CD14-positive monocyte (primary cell): ENCODE measurements at regions not wholly inside any gene's neighbourhood (a gene's known extent, or its start where the extent isn't known, plus 50 kb on each side); places are given as distances from the start of the nearest gene placed in this dataset.

ENCODE experiments used
- DNase-seq, 3 donors: peaks; one replicate each; pipeline ENCODE4 v3.0.0-alpha.2; 2011 to 2022
- H2AFZ ChIP-seq: 2 replicates; pipeline ENCODE4 v1.6.0; 2012; ENCODE audit warnings: mild to moderate bottlenecking, low read depth, low read length, inconsistent platforms; ENCODE audit not compliant: insufficient read depth, poor library complexity, severe bottlenecking
- H3K27ac ChIP-seq, 2 donors: 1 replicate in 1 of 2; 2 replicates in 1 of 2; pipeline ENCODE4 v1.5.1; 2012 to 2013; ENCODE audit warnings: low read length in 2 of 2, control low read depth in 1 of 2, inconsistent platforms in 1 of 2, low read depth in 1 of 2, mild to moderate bottlenecking in 1 of 2
- H3K27me3 ChIP-seq, 2 donors: one replicate each; pipeline versions ENCODE4 v1.6.0 to v1.6.1; 2011 to 2013; ENCODE audit warnings: low read length in 2 of 2; ENCODE audit not compliant: control insufficient read depth in 2 of 2, insufficient read depth in 2 of 2
- H3K36me3 ChIP-seq, 2 donors: replicated peaks in 1 of 2; 1 replicate in 1 of 2; 2 replicates in 1 of 2; pipeline versions ENCODE4 v1.5.1 to v1.6.1; 2012 to 2013; ENCODE audit warnings: low read length in 2 of 2, control low read depth in 1 of 2, inconsistent platforms in 1 of 2, mild to moderate bottlenecking in 1 of 2; ENCODE audit not compliant: insufficient read depth in 2 of 2, control insufficient read depth in 1 of 2
- H3K4me1 ChIP-seq, 2 donors: 1 replicate in 1 of 2; 2 replicates in 1 of 2; pipeline versions ENCODE4 v1.5.1 to v1.6.1; 2012 to 2013; ENCODE audit warnings: low read length in 2 of 2, control low read depth in 1 of 2, inconsistent platforms in 1 of 2, mild to moderate bottlenecking in 1 of 2, moderate library complexity in 1 of 2; ENCODE audit not compliant: insufficient read depth in 2 of 2, control insufficient read depth in 1 of 2
- H3K4me2 ChIP-seq: replicated peaks from 2 replicates; pipeline ENCODE3; 2012; ENCODE audit warnings: low read length, moderate library complexity, mild to moderate bottlenecking; ENCODE audit not compliant: poor library complexity, severe bottlenecking; ENCODE audit errors: extremely low read depth
- H3K4me3 ChIP-seq, 3 experiments: fragments of 200-600 bp in 1 of 3; sonication (generic) in 1 of 3; replicated peaks in 1 of 3; 1 replicate in 2 of 3; 2 replicates in 1 of 3; pipeline ENCODE4 v1.5.1; 2011 to 2013; ENCODE audit warnings: low read length in 3 of 3, mild to moderate bottlenecking in 3 of 3, control low read depth in 2 of 3, low read depth in 2 of 3, inconsistent platforms in 1 of 3, moderate library complexity in 1 of 3
- H3K79me2 ChIP-seq: 2 replicates; pipeline ENCODE4 v1.6.0; 2012; ENCODE audit warnings: mild to moderate bottlenecking, control low read depth, inconsistent platforms, low read length, moderate library complexity; ENCODE audit not compliant: insufficient read depth
- H3K9ac ChIP-seq: 2 replicates; pipeline ENCODE4 v1.6.0; 2017; ENCODE audit warnings: low read length, mild to moderate bottlenecking; ENCODE audit not compliant: insufficient read depth, poor library complexity, severe bottlenecking
- H3K9me3 ChIP-seq, 2 donors: replicated peaks in 1 of 2; 1 replicate in 1 of 2; 2 replicates in 1 of 2; pipeline versions ENCODE4 v1.5.1 to v1.6.1; 2012 to 2013; ENCODE audit warnings: low read length in 2 of 2, control low read depth in 1 of 2; ENCODE audit not compliant: control insufficient read depth in 1 of 2, insufficient read depth in 1 of 2
- H4K20me1 ChIP-seq: 2 replicates; pipeline ENCODE4 v1.6.0; 2012; ENCODE audit warnings: mild to moderate bottlenecking, low read length, control low read depth, moderate library complexity; ENCODE audit not compliant: insufficient read depth
- H3K27ac Mint-ChIP-seq, 7 donors: one replicate each; pipeline ENCODE4 v1.8.0; 2020; ENCODE audit warnings: mild to moderate bottlenecking in 7 of 7, mixed read lengths in 7 of 7, moderate library complexity in 6 of 7, inconsistent platforms in 2 of 7
- H3K27me3 Mint-ChIP-seq, 3 donors: one replicate each; pipeline ENCODE4 v1.8.0; 2021 to 2022; ENCODE audit warnings: low read depth in 3 of 3, mild to moderate bottlenecking in 3 of 3, mixed read lengths in 3 of 3, moderate library complexity in 3 of 3, inconsistent platforms in 1 of 3
- H3K36me3 Mint-ChIP-seq, 2 donors: one replicate each; pipeline ENCODE4 v1.8.0; 2020; ENCODE audit warnings: mixed read lengths in 2 of 2, inconsistent platforms in 1 of 2, mild to moderate bottlenecking in 1 of 2
- H3K4me1 Mint-ChIP-seq: one replicate; pipeline ENCODE4 v1.8.0; 2020; ENCODE audit warnings: mild to moderate bottlenecking, mixed read lengths
- H3K4me3 Mint-ChIP-seq, 2 donors: one replicate each; pipeline ENCODE4 v1.8.0; 2020; ENCODE audit warnings: mild to moderate bottlenecking in 2 of 2, mixed read lengths in 2 of 2, moderate library complexity in 1 of 2
- H3K9me3 Mint-ChIP-seq, 7 donors: one replicate each; pipeline ENCODE4 v1.8.0; 2020 to 2022; ENCODE audit warnings: mixed read lengths in 7 of 7, mild to moderate bottlenecking in 6 of 7, moderate library complexity in 6 of 7, inconsistent platforms in 2 of 7
- WGBS: methylation state at CpG from one replicate; pipeline ENCODE4 v1.1.5; 2013; ENCODE audit warnings: missing lambda C conversion rate; ENCODE audit not compliant: insufficient coverage; 5-methylcytosine and 5-hydroxymethylcytosine counted together
- intact Hi-C, 2 donors: fragments of 100-400 bp; cut with micrococcal nuclease; formaldehyde crosslinking; loops; one replicate each; pipeline versions ENCODE4 v1.15.0 to v1.15.1; 2023
- TF ChIP-seq, protein P1 (sequence below): fragments of 200-600 bp; IDR thresholded peaks from one replicate; pipeline ENCODE4 v1.8.0; 2022; ENCODE audit warnings: antibody characterized with exemption, mild to moderate bottlenecking

DNA sequence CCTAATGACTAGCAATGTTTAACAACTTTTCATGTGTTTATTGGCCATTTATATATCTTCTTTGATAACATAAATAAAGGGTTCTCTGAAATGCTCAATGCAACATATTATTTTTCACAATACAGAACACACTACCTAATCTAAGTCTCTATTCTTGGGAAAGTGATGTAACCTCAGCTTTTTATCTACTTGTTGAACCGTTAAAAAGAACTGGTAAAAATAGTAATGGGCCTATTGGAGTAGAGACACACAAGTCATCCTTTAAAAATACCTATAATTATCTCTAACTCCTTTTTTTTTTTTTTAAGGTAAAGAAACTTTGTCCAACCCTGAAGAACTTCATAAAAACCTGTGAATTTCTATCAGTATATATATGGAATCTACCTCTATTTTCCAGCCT, 1067.7 kb upstream of the CELF4 start:
- Histone ChIP-seq H3K9me3 (peaks cover 2 to 7% of the 10 kb centered on the region in 2 donors), H4K20me1 (no peaks in the 10 kb centered on the region), H2AFZ (no peak overlapping the region), H3K79me2 (no peaks in the 10 kb centered on the region), H3K27ac (no peak overlapping the region), H3K4me3 (no peak overlapping the region), H3K9ac (no peak overlapping the region), H3K4me1 (no peaks in the 10 kb centered on the region), H3K36me3 (no peaks in the 10 kb centered on the region), H3K27me3 (no peaks in the 10 kb centered on the region), H3K4me2 (no peak overlapping the region)
- no peaks in the 10 kb centered on the region for H3K4me1 Mint-ChIP-seq
- peaks cover 0 to 2% (median 0%) of the 10 kb centered on the region in 3 donors for H3K27me3 Mint-ChIP-seq
- no CpG with 5 or more reads among the region's 1 CpG for WGBS
- intact Hi-C loops = no loop called here
- no peak overlapping the region for H3K4me3 Mint-ChIP-seq
- TF ChIP-seq, protein P1, sequence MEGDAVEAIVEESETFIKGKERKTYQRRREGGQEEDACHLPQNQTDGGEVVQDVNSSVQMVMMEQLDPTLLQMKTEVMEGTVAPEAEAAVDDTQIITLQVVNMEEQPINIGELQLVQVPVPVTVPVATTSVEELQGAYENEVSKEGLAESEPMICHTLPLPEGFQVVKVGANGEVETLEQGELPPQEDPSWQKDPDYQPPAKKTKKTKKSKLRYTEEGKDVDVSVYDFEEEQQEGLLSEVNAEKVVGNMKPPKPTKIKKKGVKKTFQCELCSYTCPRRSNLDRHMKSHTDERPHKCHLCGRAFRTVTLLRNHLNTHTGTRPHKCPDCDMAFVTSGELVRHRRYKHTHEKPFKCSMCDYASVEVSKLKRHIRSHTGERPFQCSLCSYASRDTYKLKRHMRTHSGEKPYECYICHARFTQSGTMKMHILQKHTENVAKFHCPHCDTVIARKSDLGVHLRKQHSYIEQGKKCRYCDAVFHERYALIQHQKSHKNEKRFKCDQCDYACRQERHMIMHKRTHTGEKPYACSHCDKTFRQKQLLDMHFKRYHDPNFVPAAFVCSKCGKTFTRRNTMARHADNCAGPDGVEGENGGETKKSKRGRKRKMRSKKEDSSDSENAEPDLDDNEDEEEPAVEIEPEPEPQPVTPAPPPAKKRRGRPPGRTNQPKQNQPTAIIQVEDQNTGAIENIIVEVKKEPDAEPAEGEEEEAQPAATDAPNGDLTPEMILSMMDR = no peak
- DNase-seq = no peak
- peaks cover under 1 to 8% (median 2%) of the 10 kb centered on the region in 7 donors for H3K9me3 Mint-ChIP-seq
- H3K36me3 Mint-ChIP-seq = no peaks in the 10 kb centered on the region
- no peak overlapping the region for H3K27ac Mint-ChIP-seq

DNA sequence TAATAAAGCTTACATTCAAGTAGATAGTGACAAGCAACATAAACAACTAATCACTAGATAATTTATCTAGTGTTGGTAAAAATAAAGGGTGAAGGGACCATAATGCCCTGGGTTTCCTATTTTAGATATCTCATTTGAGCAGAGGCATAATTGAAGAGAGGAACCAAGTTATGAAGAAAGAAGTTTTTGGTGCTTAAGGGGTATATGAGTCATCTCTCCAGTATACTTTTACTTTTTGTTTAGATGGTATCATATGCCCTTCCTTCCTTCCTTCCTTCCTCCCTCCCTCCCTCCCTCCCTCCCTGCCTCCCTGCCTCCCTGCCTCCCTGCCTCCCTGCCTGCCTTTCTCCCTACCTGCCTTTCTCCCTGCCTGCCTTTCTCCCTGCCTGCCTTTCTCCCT, 1053.5 kb upstream of the CELF4 start:
- Mint-ChIP-seq H3K27me3 (peaks cover 0 to 1% (median 0%) of the 10 kb centered on the region in 3 donors), H3K4me1 (no peaks in the 10 kb centered on the region), H3K4me3 (no peak overlapping the region), H3K27ac (no peak overlapping the region), H3K9me3 (peaks cover 0 to 4% (median 0%) of the 10 kb centered on the region in 7 donors), H3K36me3 (no peaks in the 10 kb centered on the region)
- no peaks in the 10 kb centered on the region for H3K4me1 ChIP-seq
- no peaks in the 10 kb centered on the region for H4K20me1 ChIP-seq
- H3K4me2 ChIP-seq = no peak overlapping the region
- intact Hi-C loops = no loop called here
- H3K4me3 ChIP-seq = no peak overlapping the region
- H3K27me3 ChIP-seq = no peaks in the 10 kb centered on the region
- no peaks in the 10 kb centered on the region for H3K9me3 ChIP-seq
- no peak overlapping the region for H3K9ac ChIP-seq
- DNase-seq = no peak
- no peak overlapping the region for H2AFZ ChIP-seq
- H3K27ac ChIP-seq = no peak overlapping the region
- no peaks in the 10 kb centered on the region for H3K79me2 ChIP-seq
- H3K36me3 ChIP-seq = no peaks in the 10 kb centered on the region
- TF ChIP-seq, protein P1 = no peak
